IMR-90 (cell line): ENCODE measurements at regions not wholly inside any gene's neighbourhood (a gene's known extent, or its start where the extent isn't known, plus 50 kb on each side); places are given as distances from the start of the nearest gene placed in this dataset.

Source experiments
- BHLHE40 ChIP-seq: fragments of 150-350 bp; IDR thresholded peaks from 2 replicates; pipeline ENCODE4 v1.6.1; 2016; ENCODE audit warnings: mild to moderate bottlenecking, low read depth, low read length
- CEBPB ChIP-seq: IDR thresholded peaks from 2 replicates; pipeline ENCODE4 v1.6.1; 2012; ENCODE audit warnings: low read depth, low read length, improper control_type of control experiment
- CHD1 ChIP-seq: IDR thresholded peaks from 2 replicates; pipeline ENCODE4 v1.6.1; 2012; ENCODE audit warnings: low read depth, low read length, improper control_type of control experiment
- FOS ChIP-seq: fragments of 150-350 bp; IDR thresholded peaks from 2 replicates; pipeline ENCODE4 v1.6.1; 2016; ENCODE audit warnings: low read depth, low read length
- MAZ ChIP-seq: IDR thresholded peaks from 2 replicates; pipeline ENCODE4 v1.6.1; 2012; ENCODE audit warnings: low read depth, mild to moderate bottlenecking, low read length, improper control_type of control experiment, moderate library complexity, borderline replicate concordance
- MXI1 ChIP-seq: IDR thresholded peaks from 2 replicates; pipeline ENCODE4 v1.6.1; 2012; ENCODE audit warnings: low read depth, mild to moderate bottlenecking, low read length, moderate library complexity, borderline replicate concordance
- NFE2L2 ChIP-seq: fragments of 150-350 bp; IDR thresholded peaks from 2 replicates; pipeline ENCODE4 v1.6.1; 2016; ENCODE audit warnings: low read depth, mild to moderate bottlenecking, low read length
- POLR2A ChIP-seq: IDR thresholded peaks from 2 replicates; pipeline ENCODE4 v1.6.1; 2012; ENCODE audit warnings: mild to moderate bottlenecking, low read depth, low read length
- RAD21 ChIP-seq: IDR thresholded peaks from 2 replicates; pipeline ENCODE4 v1.6.1; 2012; ENCODE audit warnings: low read length, improper control_type of control experiment
- RCOR1 ChIP-seq: IDR thresholded peaks from 2 replicates; pipeline ENCODE4 v1.6.1; 2012; ENCODE audit warnings: mild to moderate bottlenecking, low read length, improper control_type of control experiment; ENCODE audit not compliant: insufficient replicate concordance
- RFX5 ChIP-seq: IDR thresholded peaks from 2 replicates; pipeline ENCODE4 v1.8.0; 2012; ENCODE audit warnings: low read depth, mild to moderate bottlenecking, low read length, moderate library complexity
- SMC3 ChIP-seq: fragments of 150-350 bp; IDR thresholded peaks from 2 replicates; pipeline ENCODE4 v1.6.1; 2016; ENCODE audit warnings: low read depth, mild to moderate bottlenecking, antibody characterized with exemption, low read length, moderate library complexity
- TF ChIP-seq, protein P1 (sequence below): conservative IDR thresholded peaks from 2 replicates; pipeline ENCODE4 v1.5.1; 2012; ENCODE audit warnings: mild to moderate bottlenecking, low read depth, low read length, improper control_type of control experiment
- TF ChIP-seq, protein P2 (sequence below): fragments of 150-350 bp; IDR thresholded peaks from 2 replicates; pipeline ENCODE4 v1.6.1; 2016; ENCODE audit warnings: low read depth, mild to moderate bottlenecking, low read length, moderate library complexity, borderline replicate concordance

- TF ChIP-seq, protein P1, sequence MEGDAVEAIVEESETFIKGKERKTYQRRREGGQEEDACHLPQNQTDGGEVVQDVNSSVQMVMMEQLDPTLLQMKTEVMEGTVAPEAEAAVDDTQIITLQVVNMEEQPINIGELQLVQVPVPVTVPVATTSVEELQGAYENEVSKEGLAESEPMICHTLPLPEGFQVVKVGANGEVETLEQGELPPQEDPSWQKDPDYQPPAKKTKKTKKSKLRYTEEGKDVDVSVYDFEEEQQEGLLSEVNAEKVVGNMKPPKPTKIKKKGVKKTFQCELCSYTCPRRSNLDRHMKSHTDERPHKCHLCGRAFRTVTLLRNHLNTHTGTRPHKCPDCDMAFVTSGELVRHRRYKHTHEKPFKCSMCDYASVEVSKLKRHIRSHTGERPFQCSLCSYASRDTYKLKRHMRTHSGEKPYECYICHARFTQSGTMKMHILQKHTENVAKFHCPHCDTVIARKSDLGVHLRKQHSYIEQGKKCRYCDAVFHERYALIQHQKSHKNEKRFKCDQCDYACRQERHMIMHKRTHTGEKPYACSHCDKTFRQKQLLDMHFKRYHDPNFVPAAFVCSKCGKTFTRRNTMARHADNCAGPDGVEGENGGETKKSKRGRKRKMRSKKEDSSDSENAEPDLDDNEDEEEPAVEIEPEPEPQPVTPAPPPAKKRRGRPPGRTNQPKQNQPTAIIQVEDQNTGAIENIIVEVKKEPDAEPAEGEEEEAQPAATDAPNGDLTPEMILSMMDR = no peak
- TF ChIP-seq POLR2A = no peak
- TF ChIP-seq RAD21 = no peak
- TF ChIP-seq, protein P2, sequence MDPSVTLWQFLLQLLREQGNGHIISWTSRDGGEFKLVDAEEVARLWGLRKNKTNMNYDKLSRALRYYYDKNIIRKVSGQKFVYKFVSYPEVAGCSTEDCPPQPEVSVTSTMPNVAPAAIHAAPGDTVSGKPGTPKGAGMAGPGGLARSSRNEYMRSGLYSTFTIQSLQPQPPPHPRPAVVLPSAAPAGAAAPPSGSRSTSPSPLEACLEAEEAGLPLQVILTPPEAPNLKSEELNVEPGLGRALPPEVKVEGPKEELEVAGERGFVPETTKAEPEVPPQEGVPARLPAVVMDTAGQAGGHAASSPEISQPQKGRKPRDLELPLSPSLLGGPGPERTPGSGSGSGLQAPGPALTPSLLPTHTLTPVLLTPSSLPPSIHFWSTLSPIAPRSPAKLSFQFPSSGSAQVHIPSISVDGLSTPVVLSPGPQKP = no peak
- no peak for TF ChIP-seq SMC3
- no peak for TF ChIP-seq RCOR1
- no peak for TF ChIP-seq CHD1
- TF ChIP-seq MXI1 = no peak
- TF ChIP-seq FOS = no peak
- TF ChIP-seq BHLHE40 = no peak
- TF ChIP-seq NFE2L2 = no peak
- no peak for TF ChIP-seq MAZ
- TF ChIP-seq RFX5 = no peak
- no peak for TF ChIP-seq CEBPB
Observed at GRCh38 chr3:34157491-34157890, 359.1 kb downstream of the PDCD6IP start.
